H1 (cell line): ENCODE measurements at regions not wholly inside any gene's neighbourhood (a gene's known extent, or its start where the extent isn't known, plus 50 kb on each side); places are given as distances from the start of the nearest gene placed in this dataset.

ENCODE experiments used
- CREB1 ChIP-seq: IDR thresholded peaks from 2 replicates; pipeline ENCODE4 v1.6.1; 2012; ENCODE audit warnings: inconsistent platforms
- KDM1A ChIP-seq: fragments of 200-600, 300-600 bp; sonication (generic); IDR thresholded peaks from 2 replicates; pipeline ENCODE4 v1.7.1; 2016; ENCODE audit warnings: mild to moderate bottlenecking, low read length, borderline replicate concordance
- RFX5 ChIP-seq: IDR thresholded peaks from 2 replicates; pipeline ENCODE4 v1.6.1; 2011; ENCODE audit warnings: low read depth, low read length, improper control_type of control experiment, borderline replicate concordance
- SAP30 ChIP-seq: fragments of 300-600 bp; sonication (generic); IDR thresholded peaks from 2 replicates; pipeline ENCODE4 v1.7.1; 2012; ENCODE audit warnings: low read length, moderate library complexity, mild to moderate bottlenecking, inconsistent platforms; ENCODE audit not compliant: insufficient read depth, insufficient replicate concordance
- SP2 ChIP-seq: IDR thresholded peaks from 2 replicates; pipeline ENCODE4 v1.6.1; 2012; ENCODE audit warnings: mild to moderate bottlenecking, low read length, inconsistent platforms
- SP4 ChIP-seq: IDR thresholded peaks from 2 replicates; pipeline ENCODE4 v1.6.1; 2012; ENCODE audit warnings: low read length, inconsistent platforms
- SRF ChIP-seq: IDR thresholded peaks from 2 replicates; pipeline ENCODE4 v1.6.1; 2011; ENCODE audit warnings: mild to moderate bottlenecking, low read depth, low read length, moderate library complexity
- TCF12 ChIP-seq: IDR thresholded peaks from 2 replicates; pipeline ENCODE4 v1.6.1; 2011; ENCODE audit warnings: low read depth, mild to moderate bottlenecking, low read length
- TF ChIP-seq, protein P1 (sequence below): fragments of 300-600 bp; sonication (generic); IDR thresholded peaks from 2 replicates; pipeline ENCODE4 v1.7.1; 2012; ENCODE audit warnings: low read length, moderate library complexity, mild to moderate bottlenecking, inconsistent platforms; ENCODE audit not compliant: insufficient replicate concordance
- TF ChIP-seq, protein P2 (sequence below): IDR thresholded peaks from 2 replicates; pipeline ENCODE4 v1.6.1; 2011; ENCODE audit warnings: low read depth, mild to moderate bottlenecking, low read length; ENCODE audit not compliant: insufficient read depth
- TF ChIP-seq, protein P3 (sequence below): IDR thresholded peaks from 2 replicates; pipeline ENCODE4 v1.6.1; 2012; ENCODE audit warnings: inconsistent platforms

DNA sequence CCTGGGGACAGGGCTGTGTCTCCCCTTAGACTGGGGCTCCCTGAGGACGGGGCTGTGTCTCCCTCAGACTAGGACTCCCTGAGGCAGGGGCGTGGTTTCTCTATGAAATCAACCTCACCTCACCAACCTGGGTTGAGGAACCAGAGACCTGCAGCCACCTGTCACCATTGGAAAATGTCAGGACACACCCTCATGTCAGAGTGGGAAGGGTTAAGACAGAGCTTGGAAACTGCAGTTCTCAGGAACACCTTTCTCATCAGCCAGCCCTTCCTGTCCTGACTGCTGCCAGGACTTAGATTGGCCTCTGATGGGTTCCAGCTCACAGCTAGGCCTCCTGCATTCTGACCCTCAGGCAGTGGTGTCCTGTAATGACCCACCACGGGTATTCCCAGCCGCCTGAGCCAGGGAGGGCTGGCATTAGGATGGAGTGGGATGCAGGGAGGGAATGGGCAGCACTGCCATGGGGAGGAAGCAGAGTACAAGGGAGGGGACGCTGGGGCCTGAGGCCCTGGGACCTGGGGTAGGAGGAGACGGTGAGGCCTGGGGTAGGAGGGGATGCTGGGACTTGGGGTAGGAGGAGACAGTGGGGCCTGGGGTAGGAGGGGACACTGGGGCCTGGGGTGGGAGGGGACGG, 76.3 kb downstream of the MRPL14 start (continued):
- TF ChIP-seq, protein P1, sequence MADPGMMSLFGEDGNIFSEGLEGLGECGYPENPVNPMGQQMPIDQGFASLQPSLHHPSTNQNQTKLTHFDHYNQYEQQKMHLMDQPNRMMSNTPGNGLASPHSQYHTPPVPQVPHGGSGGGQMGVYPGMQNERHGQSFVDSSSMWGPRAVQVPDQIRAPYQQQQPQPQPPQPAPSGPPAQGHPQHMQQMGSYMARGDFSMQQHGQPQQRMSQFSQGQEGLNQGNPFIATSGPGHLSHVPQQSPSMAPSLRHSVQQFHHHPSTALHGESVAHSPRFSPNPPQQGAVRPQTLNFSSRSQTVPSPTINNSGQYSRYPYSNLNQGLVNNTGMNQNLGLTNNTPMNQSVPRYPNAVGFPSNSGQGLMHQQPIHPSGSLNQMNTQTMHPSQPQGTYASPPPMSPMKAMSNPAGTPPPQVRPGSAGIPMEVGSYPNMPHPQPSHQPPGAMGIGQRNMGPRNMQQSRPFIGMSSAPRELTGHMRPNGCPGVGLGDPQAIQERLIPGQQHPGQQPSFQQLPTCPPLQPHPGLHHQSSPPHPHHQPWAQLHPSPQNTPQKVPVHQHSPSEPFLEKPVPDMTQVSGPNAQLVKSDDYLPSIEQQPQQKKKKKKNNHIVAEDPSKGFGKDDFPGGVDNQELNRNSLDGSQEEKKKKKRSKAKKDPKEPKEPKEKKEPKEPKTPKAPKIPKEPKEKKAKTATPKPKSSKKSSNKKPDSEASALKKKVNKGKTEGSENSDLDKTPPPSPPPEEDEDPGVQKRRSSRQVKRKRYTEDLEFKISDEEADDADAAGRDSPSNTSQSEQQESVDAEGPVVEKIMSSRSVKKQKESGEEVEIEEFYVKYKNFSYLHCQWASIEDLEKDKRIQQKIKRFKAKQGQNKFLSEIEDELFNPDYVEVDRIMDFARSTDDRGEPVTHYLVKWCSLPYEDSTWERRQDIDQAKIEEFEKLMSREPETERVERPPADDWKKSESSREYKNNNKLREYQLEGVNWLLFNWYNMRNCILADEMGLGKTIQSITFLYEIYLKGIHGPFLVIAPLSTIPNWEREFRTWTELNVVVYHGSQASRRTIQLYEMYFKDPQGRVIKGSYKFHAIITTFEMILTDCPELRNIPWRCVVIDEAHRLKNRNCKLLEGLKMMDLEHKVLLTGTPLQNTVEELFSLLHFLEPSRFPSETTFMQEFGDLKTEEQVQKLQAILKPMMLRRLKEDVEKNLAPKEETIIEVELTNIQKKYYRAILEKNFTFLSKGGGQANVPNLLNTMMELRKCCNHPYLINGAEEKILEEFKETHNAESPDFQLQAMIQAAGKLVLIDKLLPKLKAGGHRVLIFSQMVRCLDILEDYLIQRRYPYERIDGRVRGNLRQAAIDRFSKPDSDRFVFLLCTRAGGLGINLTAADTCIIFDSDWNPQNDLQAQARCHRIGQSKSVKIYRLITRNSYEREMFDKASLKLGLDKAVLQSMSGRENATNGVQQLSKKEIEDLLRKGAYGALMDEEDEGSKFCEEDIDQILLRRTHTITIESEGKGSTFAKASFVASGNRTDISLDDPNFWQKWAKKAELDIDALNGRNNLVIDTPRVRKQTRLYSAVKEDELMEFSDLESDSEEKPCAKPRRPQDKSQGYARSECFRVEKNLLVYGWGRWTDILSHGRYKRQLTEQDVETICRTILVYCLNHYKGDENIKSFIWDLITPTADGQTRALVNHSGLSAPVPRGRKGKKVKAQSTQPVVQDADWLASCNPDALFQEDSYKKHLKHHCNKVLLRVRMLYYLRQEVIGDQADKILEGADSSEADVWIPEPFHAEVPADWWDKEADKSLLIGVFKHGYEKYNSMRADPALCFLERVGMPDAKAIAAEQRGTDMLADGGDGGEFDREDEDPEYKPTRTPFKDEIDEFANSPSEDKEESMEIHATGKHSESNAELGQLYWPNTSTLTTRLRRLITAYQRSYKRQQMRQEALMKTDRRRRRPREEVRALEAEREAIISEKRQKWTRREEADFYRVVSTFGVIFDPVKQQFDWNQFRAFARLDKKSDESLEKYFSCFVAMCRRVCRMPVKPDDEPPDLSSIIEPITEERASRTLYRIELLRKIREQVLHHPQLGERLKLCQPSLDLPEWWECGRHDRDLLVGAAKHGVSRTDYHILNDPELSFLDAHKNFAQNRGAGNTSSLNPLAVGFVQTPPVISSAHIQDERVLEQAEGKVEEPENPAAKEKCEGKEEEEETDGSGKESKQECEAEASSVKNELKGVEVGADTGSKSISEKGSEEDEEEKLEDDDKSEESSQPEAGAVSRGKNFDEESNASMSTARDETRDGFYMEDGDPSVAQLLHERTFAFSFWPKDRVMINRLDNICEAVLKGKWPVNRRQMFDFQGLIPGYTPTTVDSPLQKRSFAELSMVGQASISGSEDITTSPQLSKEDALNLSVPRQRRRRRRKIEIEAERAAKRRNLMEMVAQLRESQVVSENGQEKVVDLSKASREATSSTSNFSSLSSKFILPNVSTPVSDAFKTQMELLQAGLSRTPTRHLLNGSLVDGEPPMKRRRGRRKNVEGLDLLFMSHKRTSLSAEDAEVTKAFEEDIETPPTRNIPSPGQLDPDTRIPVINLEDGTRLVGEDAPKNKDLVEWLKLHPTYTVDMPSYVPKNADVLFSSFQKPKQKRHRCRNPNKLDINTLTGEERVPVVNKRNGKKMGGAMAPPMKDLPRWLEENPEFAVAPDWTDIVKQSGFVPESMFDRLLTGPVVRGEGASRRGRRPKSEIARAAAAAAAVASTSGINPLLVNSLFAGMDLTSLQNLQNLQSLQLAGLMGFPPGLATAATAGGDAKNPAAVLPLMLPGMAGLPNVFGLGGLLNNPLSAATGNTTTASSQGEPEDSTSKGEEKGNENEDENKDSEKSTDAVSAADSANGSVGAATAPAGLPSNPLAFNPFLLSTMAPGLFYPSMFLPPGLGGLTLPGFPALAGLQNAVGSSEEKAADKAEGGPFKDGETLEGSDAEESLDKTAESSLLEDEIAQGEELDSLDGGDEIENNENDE: no peak
- TF ChIP-seq SP2 (no peak), SRF (no peak), SAP30 (no peak), KDM1A (no peak), TCF12 (no peak), SP4 (no peak), RFX5 (no peak), CREB1 (no peak)
- TF ChIP-seq, protein P2, sequence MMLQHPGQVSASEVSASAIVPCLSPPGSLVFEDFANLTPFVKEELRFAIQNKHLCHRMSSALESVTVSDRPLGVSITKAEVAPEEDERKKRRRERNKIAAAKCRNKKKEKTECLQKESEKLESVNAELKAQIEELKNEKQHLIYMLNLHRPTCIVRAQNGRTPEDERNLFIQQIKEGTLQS: no peak
- TF ChIP-seq, protein P3, sequence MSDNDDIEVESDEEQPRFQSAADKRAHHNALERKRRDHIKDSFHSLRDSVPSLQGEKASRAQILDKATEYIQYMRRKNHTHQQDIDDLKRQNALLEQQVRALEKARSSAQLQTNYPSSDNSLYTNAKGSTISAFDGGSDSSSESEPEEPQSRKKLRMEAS: no peak
